ENCODE measurements at regions not wholly inside any gene's neighbourhood (a gene's known extent, or its start where the extent isn't known, plus 50 kb on each side); places are given as distances from the start of the nearest gene placed in this dataset.

DNA sequence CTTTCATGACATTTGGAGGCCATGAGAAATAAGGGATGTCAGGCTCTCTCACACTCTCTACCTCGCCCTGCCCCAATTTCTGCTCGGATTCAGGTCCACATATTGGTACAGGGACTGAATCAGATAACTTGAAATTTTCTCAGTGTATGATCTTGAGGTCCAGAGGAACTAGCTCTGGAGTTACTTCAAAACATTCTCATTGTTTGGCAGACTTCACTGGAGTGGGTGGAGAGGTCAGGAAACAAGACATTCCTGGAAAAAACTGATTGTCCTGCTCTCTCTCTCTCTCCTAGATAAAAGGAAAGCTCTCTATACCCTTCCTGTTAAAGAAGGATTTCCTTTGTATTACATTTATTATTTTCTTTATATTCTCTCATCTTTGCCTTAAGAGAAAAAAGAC, 428.1 kb upstream of the DACH1 start:
- DNase-seq (ENCODE audit: low spot score): no peak
- no peak overlapping the region for H2AFZ ChIP-seq (ENCODE audit: low read length)
- no peaks in the 10 kb centered on the region for H4K20me1 ChIP-seq (ENCODE audit: insufficient read depth, low read length)
- no peak for ATAC-seq
- H3K9me3 ChIP-seq (ENCODE audit: low read length): no peaks in the 10 kb centered on the region
- FAIRE-seq: no peak
- ChIA-PET POLR2A (no interaction called here), CTCF (ENCODE audit: low intra/inter-chr PET ratio, low total read pairs) (no interaction called here)
- intact Hi-C loops (cut with micrococcal nuclease; ENCODE audit: unreplicated experiment) (no loop called here), in situ Hi-C loops (cut with HindIII; ENCODE audit: extremely low pct_ligation_motif_present, low pct_unique_long_range_greater_than_20kb) (no loop called here)
- H3K4me3 ChIP-seq (replicated peaks in 1 of 3; ENCODE audit: insufficient read depth in 1 of 3, low read depth in 2 of 3, low read length in 3 of 3): no peak overlapping the region
- TF ChIP-seq ZNF761 (CRISPR knock-in tag; conservative IDR thresholded peaks at IDR 0.05) (no peak), BCL6 (CRISPR knock-in tag; IDR thresholded peaks at IDR 0.05) (no peak), MYC (CRISPR knock-in tag; IDR thresholded peaks at IDR 0.05; ENCODE audit: borderline replicate concordance) (no peak), ZNF800 (CRISPR knock-in tag; IDR thresholded peaks at IDR 0.05) (no peak), GLI4 (CRISPR knock-in tag; IDR thresholded peaks at IDR 0.05; ENCODE audit: borderline replicate concordance) (no peak), ZNF333 (CRISPR knock-in tag; IDR thresholded peaks at IDR 0.05; ENCODE audit: borderline replicate concordance) (no peak), ZNF589 (CRISPR knock-in tag; conservative IDR thresholded peaks at IDR 0.05) (no peak), ZNF460 (CRISPR knock-in tag; IDR thresholded peaks at IDR 0.05; ENCODE audit: borderline replicate concordance) (no peak), ZFP36L1 (CRISPR knock-in tag; IDR thresholded peaks at IDR 0.05) (no peak), ZNF766 (CRISPR knock-in tag; IDR thresholded peaks at IDR 0.05; ENCODE audit: borderline replicate concordance) (no peak), MAZ (IDR thresholded peaks at IDR 0.05; ENCODE audit: borderline replicate concordance, low read depth, low read length) (no peak), MAZ (CRISPR knock-in tag; IDR thresholded peaks at IDR 0.05; ENCODE audit: low read depth) (no peak), IRX3 (CRISPR knock-in tag; IDR thresholded peaks at IDR 0.05; ENCODE audit: borderline replicate concordance, low read depth) (no peak)
- TF ChIP-seq, protein P1, sequence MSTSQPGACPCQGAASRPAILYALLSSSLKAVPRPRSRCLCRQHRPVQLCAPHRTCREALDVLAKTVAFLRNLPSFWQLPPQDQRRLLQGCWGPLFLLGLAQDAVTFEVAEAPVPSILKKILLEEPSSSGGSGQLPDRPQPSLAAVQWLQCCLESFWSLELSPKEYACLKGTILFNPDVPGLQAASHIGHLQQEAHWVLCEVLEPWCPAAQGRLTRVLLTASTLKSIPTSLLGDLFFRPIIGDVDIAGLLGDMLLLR (CRISPR knock-in tag; IDR thresholded peaks at IDR 0.05): no peak
- TF ChIP-seq, protein P2, sequence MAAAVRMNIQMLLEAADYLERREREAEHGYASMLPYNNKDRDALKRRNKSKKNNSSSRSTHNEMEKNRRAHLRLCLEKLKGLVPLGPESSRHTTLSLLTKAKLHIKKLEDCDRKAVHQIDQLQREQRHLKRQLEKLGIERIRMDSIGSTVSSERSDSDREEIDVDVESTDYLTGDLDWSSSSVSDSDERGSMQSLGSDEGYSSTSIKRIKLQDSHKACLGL (CRISPR knock-in tag; IDR thresholded peaks at IDR 0.05): no peak
- BruUV-seq (replicated peaks): no TSS peak
- WGBS (ENCODE audit: low lambda C conversion rate): 0% methylated on average over 2 of the region's 2 CpGs
- no peaks in the 10 kb centered on the region for H3K4me1 ChIP-seq (ENCODE audit: insufficient read depth, low read length)
- H3K4me2 ChIP-seq (ENCODE audit: low read depth, low read length): no peak overlapping the region
- H3K36me3 ChIP-seq (replicated peaks in 1 of 2; ENCODE audit: control insufficient read depth in 1 of 2, insufficient read depth in 2 of 2, low read length in 2 of 2): no peaks in the 10 kb centered on the region
- no peaks in the 10 kb centered on the region for H3K27me3 ChIP-seq (ENCODE audit: control insufficient read depth in 1 of 2, insufficient read depth in 2 of 2, low read length in 2 of 2)
- H3K79me2 ChIP-seq (ENCODE audit: insufficient read depth, low read length): no peaks in the 10 kb centered on the region
- H3K27ac ChIP-seq (ENCODE audit: extremely low read length, insufficient read depth, low read length): no peak overlapping the region
- no peak overlapping the region for H3K9ac ChIP-seq (ENCODE audit: insufficient read depth, low read depth, low read length)
